Neuron (in vitro differentiated cells): ENCODE measurements at regions not wholly inside any gene's neighbourhood (a gene's known extent, or its start where the extent isn't known, plus 50 kb on each side); places are given as distances from the start of the nearest gene placed in this dataset.

Experiments used
- H2AFZ ChIP-seq: one replicate; pipeline ENCODE4 v1.6.1; 2013; ENCODE audit warnings: low read depth, mild to moderate bottlenecking, inconsistent platforms, low read length, moderate library complexity
- H3K27me3 ChIP-seq: one replicate; pipeline ENCODE4 v1.6.1; 2013; ENCODE audit warnings: low read length; ENCODE audit not compliant: insufficient read depth
- H3K36me3 ChIP-seq: one replicate; pipeline ENCODE4 v1.6.1; 2013; ENCODE audit warnings: low read length; ENCODE audit not compliant: insufficient read depth
- H3K4me1 ChIP-seq: one replicate; pipeline ENCODE4 v1.6.1; 2013; ENCODE audit warnings: low read length; ENCODE audit not compliant: insufficient read depth
- H3K4me3 ChIP-seq: 2 replicates; pipeline ENCODE4 v1.5.1; 2013; ENCODE audit warnings: mild to moderate bottlenecking, low read length, moderate library complexity
- H3K9me3 ChIP-seq: one replicate; pipeline ENCODE4 v1.6.1; 2013; ENCODE audit warnings: low read length

GRCh38 chr1:234704106-234704887 lies 94.3 kb upstream of the IRF2BP2 start:
- Histone ChIP-seq H3K4me1 (peaks cover 10% of the 10 kb centered on the region), H3K9me3 (peaks cover 3% of the 10 kb centered on the region), H3K36me3 (no peaks in the 10 kb centered on the region), H3K4me3 (no peak overlapping the region), H2AFZ (no peak overlapping the region), H3K27me3 (no peaks in the 10 kb centered on the region)

GRCh38 chr1:234702342-234703000 lies 92.5 kb upstream of the IRF2BP2 start:
- Histone ChIP-seq H3K27me3 (no peaks in the 10 kb centered on the region), H3K4me1 (peaks cover 10% of the 10 kb centered on the region), H3K36me3 (no peaks in the 10 kb centered on the region), H3K9me3 (no peaks in the 10 kb centered on the region), H3K4me3 (no peak overlapping the region), H2AFZ (no peak overlapping the region)

- H3K9me3 ChIP-seq: no peaks in the 10 kb centered on the region
- H3K4me1 ChIP-seq: peaks cover 10% of the 10 kb centered on the region
- H3K27me3 ChIP-seq: no peaks in the 10 kb centered on the region
- no peak overlapping the region for H3K4me3 ChIP-seq
- no peaks in the 10 kb centered on the region for H3K36me3 ChIP-seq
- no peak overlapping the region for H2AFZ ChIP-seq
Observed at GRCh38 chr1:234701737-234702341, 91.9 kb upstream of the IRF2BP2 start.

- peaks cover 10% of the 10 kb centered on the region for H3K4me1 ChIP-seq
- H3K9me3 ChIP-seq: no peaks in the 10 kb centered on the region
- H3K36me3 ChIP-seq: no peaks in the 10 kb centered on the region
- no peak overlapping the region for H3K4me3 ChIP-seq
- no peak overlapping the region for H2AFZ ChIP-seq
- H3K27me3 ChIP-seq: no peaks in the 10 kb centered on the region
Observed at GRCh38 chr1:234699795-234700665, 90.1 kb upstream of the IRF2BP2 start.

- Histone ChIP-seq H3K4me3 (no peak overlapping the region), H2AFZ (no peak overlapping the region), H3K9me3 (no peaks in the 10 kb centered on the region), H3K27me3 (no peaks in the 10 kb centered on the region), H3K4me1 (peaks cover 10% of the 10 kb centered on the region), H3K36me3 (no peaks in the 10 kb centered on the region)
Observed at GRCh38 chr1:234698686-234699085, 88.7 kb upstream of the IRF2BP2 start.

- Histone ChIP-seq H3K27me3 (no peaks in the 10 kb centered on the region), H3K4me3 (no peak overlapping the region), H3K36me3 (no peaks in the 10 kb centered on the region), H3K9me3 (no peaks in the 10 kb centered on the region), H3K4me1 (peaks cover 10% of the 10 kb centered on the region), H2AFZ (no peak overlapping the region)
Observed at GRCh38 chr1:234697741-234698140, 87.8 kb upstream of the IRF2BP2 start.

GRCh38 chr1:234697015-234697414 lies 87.0 kb upstream of the IRF2BP2 start:
- H2AFZ ChIP-seq: no peak overlapping the region

GRCh38 chr1:234696148-234696576 lies 86.2 kb upstream of the IRF2BP2 start:
- Histone ChIP-seq H2AFZ (no peak overlapping the region), H3K36me3 (no peaks in the 10 kb centered on the region), H3K27me3 (no peaks in the 10 kb centered on the region), H3K9me3 (no peaks in the 10 kb centered on the region), H3K4me1 (peaks cover 10% of the 10 kb centered on the region), H3K4me3 (no peak overlapping the region)

More at GRCh38 chr1:234697015-234697414, 87.0 kb upstream of the IRF2BP2 start:
- Histone ChIP-seq H3K4me1 (peaks cover 10% of the 10 kb centered on the region), H3K36me3 (no peaks in the 10 kb centered on the region), H3K9me3 (no peaks in the 10 kb centered on the region), H3K27me3 (no peaks in the 10 kb centered on the region), H3K4me3 (no peak overlapping the region)

- Histone ChIP-seq H3K4me3 (no peak overlapping the region), H3K36me3 (no peaks in the 10 kb centered on the region), H2AFZ (no peak overlapping the region), H3K4me1 (no peaks in the 10 kb centered on the region), H3K9me3 (no peaks in the 10 kb centered on the region), H3K27me3 (no peaks in the 10 kb centered on the region)
Observed at GRCh38 chr1:234694661-234695060, 84.7 kb upstream of the IRF2BP2 start.

- Histone ChIP-seq H3K4me1 (no peaks in the 10 kb centered on the region), H3K4me3 (no peak overlapping the region), H3K36me3 (no peaks in the 10 kb centered on the region), H2AFZ (no peak overlapping the region), H3K27me3 (no peaks in the 10 kb centered on the region), H3K9me3 (no peaks in the 10 kb centered on the region)
Observed at GRCh38 chr1:234692966-234693580, 83.1 kb upstream of the IRF2BP2 start.

GRCh38 chr1:234691567-234691966 lies 81.6 kb upstream of the IRF2BP2 start:
- H3K4me3 ChIP-seq: no peak overlapping the region
- no peaks in the 10 kb centered on the region for H3K9me3 ChIP-seq
- no peaks in the 10 kb centered on the region for H3K4me1 ChIP-seq
- H3K36me3 ChIP-seq: no peaks in the 10 kb centered on the region
- no peak overlapping the region for H2AFZ ChIP-seq
- H3K27me3 ChIP-seq: no peaks in the 10 kb centered on the region

GRCh38 chr1:234690872-234691271 lies 80.9 kb upstream of the IRF2BP2 start:
- Histone ChIP-seq H3K9me3 (no peaks in the 10 kb centered on the region), H3K4me3 (no peak overlapping the region), H3K4me1 (no peaks in the 10 kb centered on the region), H3K27me3 (no peaks in the 10 kb centered on the region), H3K36me3 (no peaks in the 10 kb centered on the region), H2AFZ (no peak overlapping the region)
